ENCODE measurements at regions not wholly inside any gene's neighbourhood (a gene's known extent, or its start where the extent isn't known, plus 50 kb on each side); places are given as distances from the start of the nearest gene placed in this dataset.

GRCh38 chr11:128310005-128310404 lies 277.4 kb downstream of the ETS1 start:
- no peaks in the 10 kb centered on the region for H3K4me1 ChIP-seq
- TF ChIP-seq CTCF (IDR thresholded peaks at IDR 0.05) = no peak

DNA sequence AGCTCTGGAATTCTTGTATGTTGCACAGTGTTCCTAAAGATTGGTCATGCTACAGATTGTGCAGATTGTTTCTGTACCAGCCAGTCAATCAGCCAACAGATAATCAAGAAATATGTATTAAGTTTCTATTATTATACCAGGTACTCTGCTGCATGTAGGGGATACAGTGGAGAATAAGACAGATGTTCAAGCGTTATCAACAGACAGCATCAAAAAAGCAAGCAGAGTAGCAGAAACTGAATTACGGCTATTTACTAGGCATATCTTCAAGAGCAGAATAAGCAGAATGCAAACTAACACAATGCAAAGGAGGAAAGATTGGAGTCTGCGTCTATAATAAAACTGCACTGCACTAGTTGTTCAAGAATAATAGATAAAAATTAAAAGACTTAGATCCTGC lies 278.6 kb downstream of the ETS1 start:
- no peak overlapping the region for H3K27ac ChIP-seq

More at GRCh38 chr11:128310005-128310404, 277.4 kb downstream of the ETS1 start:
- Histone ChIP-seq H3K36me3 (no peaks in the 10 kb centered on the region), H3K9me3 (no peaks in the 10 kb centered on the region), H3K4me3 (no peak overlapping the region), H3K27ac (no peak overlapping the region), H3K27me3 (no peaks in the 10 kb centered on the region)
- DNase-seq (ENCODE audit: low spot score) = no peak

GRCh38 chr11:128305588-128305987 lies 281.8 kb downstream of the ETS1 start:
- DNase-seq (ENCODE audit: low spot score) = no peak
- no peaks in the 10 kb centered on the region for H3K36me3 ChIP-seq
- no peak overlapping the region for H3K4me3 ChIP-seq
- no peaks in the 10 kb centered on the region for H3K27me3 ChIP-seq
- no peak for TF ChIP-seq CTCF (IDR thresholded peaks at IDR 0.05)
- H3K27ac ChIP-seq = no peak overlapping the region
- H3K9me3 ChIP-seq = no peaks in the 10 kb centered on the region
- H3K4me1 ChIP-seq = no peaks in the 10 kb centered on the region

More for the DNA sequence above, 278.6 kb downstream of the ETS1 start:
- Histone ChIP-seq H3K4me1 (no peaks in the 10 kb centered on the region), H3K9me3 (no peaks in the 10 kb centered on the region), H3K4me3 (no peak overlapping the region), H3K27me3 (no peaks in the 10 kb centered on the region), H3K36me3 (no peaks in the 10 kb centered on the region)
- DNase-seq (ENCODE audit: low spot score) = no peak
- no peak for TF ChIP-seq CTCF (IDR thresholded peaks at IDR 0.05)

GRCh38 chr11:128304666-128305485 lies 282.5 kb downstream of the ETS1 start:
- Histone ChIP-seq H3K9me3 (no peaks in the 10 kb centered on the region), H3K4me3 (no peak overlapping the region), H3K27me3 (no peaks in the 10 kb centered on the region), H3K27ac (no peak overlapping the region), H3K36me3 (no peaks in the 10 kb centered on the region), H3K4me1 (no peaks in the 10 kb centered on the region)
- no peak for DNase-seq (ENCODE audit: low spot score)
- TF ChIP-seq CTCF (IDR thresholded peaks at IDR 0.05) = no peak

DNA sequence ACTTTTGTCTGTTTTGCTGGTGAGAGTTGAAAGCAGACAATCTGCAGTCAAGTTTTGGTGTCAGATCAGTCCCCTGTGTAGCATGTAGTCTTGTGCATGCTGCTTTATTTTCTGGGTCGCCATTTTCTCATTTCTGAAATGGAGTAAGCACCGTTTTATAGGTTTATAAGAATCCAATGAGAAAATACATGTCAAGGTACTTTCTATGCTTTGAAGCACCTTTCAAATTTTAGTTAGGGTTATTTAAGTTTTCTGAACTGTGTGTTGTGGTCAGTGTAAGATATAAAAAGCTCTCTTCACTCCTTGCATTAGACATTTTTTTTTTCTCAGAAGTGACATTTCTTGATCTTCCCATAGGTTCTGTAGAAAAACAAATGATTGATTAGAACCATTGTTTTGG lies 283.2 kb downstream of the ETS1 start:
- no peaks in the 10 kb centered on the region for H3K27me3 ChIP-seq
- no peak overlapping the region for H3K4me3 ChIP-seq
- no peak for DNase-seq (ENCODE audit: low spot score)
- H3K4me1 ChIP-seq = peaks cover 0 to 2% of the 10 kb centered on the region in 2 donors
- no peak overlapping the region for H3K27ac ChIP-seq
- TF ChIP-seq CTCF (IDR thresholded peaks at IDR 0.05) = no peak
- no peaks in the 10 kb centered on the region for H3K9me3 ChIP-seq
- no peaks in the 10 kb centered on the region for H3K36me3 ChIP-seq

GRCh38 chr11:128303383-128303782 lies 284.0 kb downstream of the ETS1 start:
- TF ChIP-seq CTCF (IDR thresholded peaks at IDR 0.05) = no peak
- DNase-seq (ENCODE audit: low spot score) = no peak

More at GRCh38 chr11:128303383-128303782, 284.0 kb downstream of the ETS1 start:
- no peak overlapping the region for H3K4me3 ChIP-seq
- no peaks in the 10 kb centered on the region for H3K27me3 ChIP-seq
- H3K27ac ChIP-seq = no peak overlapping the region
- H3K4me1 ChIP-seq = peaks cover 0 to 10% of the 10 kb centered on the region in 2 donors
- H3K9me3 ChIP-seq = no peaks in the 10 kb centered on the region
- H3K36me3 ChIP-seq = no peaks in the 10 kb centered on the region

All from right atrium auricular region (tissue), 2 donors.